Right atrium auricular region (tissue), 2 donors: ENCODE measurements at regions not wholly inside any gene's neighbourhood (a gene's known extent, or its start where the extent isn't known, plus 50 kb on each side); places are given as distances from the start of the nearest gene placed in this dataset.

Source experiments
- DNase-seq: peaks from one replicate; pipeline ENCODE4 v3.0.0-alpha.2; 2019; ENCODE audit warnings: low spot score
- H3K27ac ChIP-seq, 2 donors: fragments of 200-600 bp; sonication (generic); 1 replicate in 1 of 2; 2 replicates in 1 of 2; pipeline ENCODE4 v1.5.1; 2016 to 2019
- H3K27me3 ChIP-seq, 2 donors: fragments of 200-600 bp; sonication (generic); one replicate each; pipeline versions ENCODE4 v1.5.1 to v1.6.0; 2017 to 2019
- H3K36me3 ChIP-seq: fragments of 200-600 bp; sonication (generic); one replicate; pipeline ENCODE4 v1.5.1; 2016
- H3K4me1 ChIP-seq, 2 donors: fragments of 200-600 bp; sonication (generic); one replicate each; pipeline versions ENCODE4 v1.5.1 to v1.6.0; 2017 to 2019
- H3K4me3 ChIP-seq, 2 donors: fragments of 200-600 bp; sonication (generic); 1 replicate in 1 of 2; 2 replicates in 1 of 2; pipeline ENCODE4 v1.5.1; 2017 to 2019; ENCODE audit warnings: mild to moderate bottlenecking in 1 of 2, moderate library complexity in 1 of 2
- H3K9me3 ChIP-seq, 2 donors: fragments of 200-600 bp; sonication (generic); one replicate each; pipeline ENCODE4 v1.5.1; 2019
- TF ChIP-seq, protein P1 (sequence below), 2 donors: fragments of 200-600 bp; sonication (generic); IDR thresholded peaks; one replicate each; pipeline ENCODE4 v1.5.1; 2019; ENCODE audit warnings: antibody characterized with exemption in 2 of 2

DNA sequence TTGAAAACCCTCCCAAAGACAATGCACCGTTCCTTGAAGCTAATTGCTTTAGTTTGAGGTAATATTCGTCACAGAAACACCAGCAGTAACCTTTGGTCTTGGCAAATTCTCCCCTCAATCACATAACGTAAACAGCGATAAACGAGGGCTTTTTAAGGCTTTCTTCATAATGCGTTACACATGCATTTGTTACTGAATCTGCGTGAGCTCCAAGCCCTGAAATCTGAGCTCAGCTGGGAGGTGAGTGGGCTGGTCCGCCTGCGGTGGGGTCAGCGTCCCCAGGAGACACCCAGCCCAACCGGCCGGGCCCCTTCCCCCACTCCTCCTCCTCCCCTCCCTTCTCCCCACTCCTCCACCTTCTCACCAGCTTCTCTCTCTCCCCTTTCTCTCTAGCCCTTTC lies 91.1 kb downstream of the BARX1 start:
- Histone ChIP-seq H3K27me3 (peaks cover 0 to 6% of the 10 kb centered on the region in 2 donors), H3K4me1 (peaks cover 0 to 5% of the 10 kb centered on the region in 2 donors), H3K9me3 (no peaks in the 10 kb centered on the region), H3K4me3 (no peak overlapping the region), H3K36me3 (no peaks in the 10 kb centered on the region), H3K27ac (no peak overlapping the region)
- DNase-seq = no peak
- TF ChIP-seq, protein P1, sequence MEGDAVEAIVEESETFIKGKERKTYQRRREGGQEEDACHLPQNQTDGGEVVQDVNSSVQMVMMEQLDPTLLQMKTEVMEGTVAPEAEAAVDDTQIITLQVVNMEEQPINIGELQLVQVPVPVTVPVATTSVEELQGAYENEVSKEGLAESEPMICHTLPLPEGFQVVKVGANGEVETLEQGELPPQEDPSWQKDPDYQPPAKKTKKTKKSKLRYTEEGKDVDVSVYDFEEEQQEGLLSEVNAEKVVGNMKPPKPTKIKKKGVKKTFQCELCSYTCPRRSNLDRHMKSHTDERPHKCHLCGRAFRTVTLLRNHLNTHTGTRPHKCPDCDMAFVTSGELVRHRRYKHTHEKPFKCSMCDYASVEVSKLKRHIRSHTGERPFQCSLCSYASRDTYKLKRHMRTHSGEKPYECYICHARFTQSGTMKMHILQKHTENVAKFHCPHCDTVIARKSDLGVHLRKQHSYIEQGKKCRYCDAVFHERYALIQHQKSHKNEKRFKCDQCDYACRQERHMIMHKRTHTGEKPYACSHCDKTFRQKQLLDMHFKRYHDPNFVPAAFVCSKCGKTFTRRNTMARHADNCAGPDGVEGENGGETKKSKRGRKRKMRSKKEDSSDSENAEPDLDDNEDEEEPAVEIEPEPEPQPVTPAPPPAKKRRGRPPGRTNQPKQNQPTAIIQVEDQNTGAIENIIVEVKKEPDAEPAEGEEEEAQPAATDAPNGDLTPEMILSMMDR (IDR thresholded peaks at IDR 0.05) = no peak

DNA sequence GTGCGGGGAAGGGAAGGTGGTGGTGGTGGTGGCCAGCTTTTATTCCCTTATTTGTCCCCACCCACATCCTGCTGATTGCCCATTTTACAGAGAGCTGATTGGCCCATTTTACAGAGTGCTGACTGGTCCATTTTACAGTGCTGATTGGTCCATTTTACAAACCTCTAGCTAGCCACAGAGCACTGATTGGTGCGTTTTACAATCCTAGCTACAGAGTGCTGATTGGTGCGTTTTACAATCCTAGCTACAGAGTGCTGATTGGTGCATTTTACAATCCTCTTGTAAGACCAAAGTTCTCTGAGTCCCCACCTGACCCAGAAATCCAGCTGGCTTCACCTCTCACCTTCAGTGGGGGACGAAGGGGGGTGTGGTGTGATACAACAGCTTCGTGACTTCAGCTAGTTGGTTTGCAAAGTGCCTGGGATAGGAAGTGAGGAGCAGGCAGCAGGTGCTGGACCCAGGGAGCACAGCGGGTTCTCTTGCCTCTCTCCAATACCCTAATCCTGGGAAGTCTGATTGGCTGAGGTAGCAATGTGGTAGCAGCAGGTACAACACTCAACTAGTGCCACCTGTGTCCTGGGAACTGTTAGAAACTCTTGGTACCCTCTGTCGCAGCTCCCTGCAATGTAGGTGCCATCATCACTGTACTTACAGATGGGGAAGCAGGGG lies 92.1 kb downstream of the BARX1 start:
- Histone ChIP-seq H3K36me3 (no peaks in the 10 kb centered on the region), H3K4me1 (peaks cover 0 to 5% of the 10 kb centered on the region in 2 donors), H3K9me3 (no peaks in the 10 kb centered on the region), H3K27me3 (peaks cover 0 to 6% of the 10 kb centered on the region in 2 donors), H3K27ac (no peak overlapping the region), H3K4me3 (no peak overlapping the region)
- no peak for DNase-seq
- TF ChIP-seq, protein P1 (IDR thresholded peaks at IDR 0.05) = no peak

DNA sequence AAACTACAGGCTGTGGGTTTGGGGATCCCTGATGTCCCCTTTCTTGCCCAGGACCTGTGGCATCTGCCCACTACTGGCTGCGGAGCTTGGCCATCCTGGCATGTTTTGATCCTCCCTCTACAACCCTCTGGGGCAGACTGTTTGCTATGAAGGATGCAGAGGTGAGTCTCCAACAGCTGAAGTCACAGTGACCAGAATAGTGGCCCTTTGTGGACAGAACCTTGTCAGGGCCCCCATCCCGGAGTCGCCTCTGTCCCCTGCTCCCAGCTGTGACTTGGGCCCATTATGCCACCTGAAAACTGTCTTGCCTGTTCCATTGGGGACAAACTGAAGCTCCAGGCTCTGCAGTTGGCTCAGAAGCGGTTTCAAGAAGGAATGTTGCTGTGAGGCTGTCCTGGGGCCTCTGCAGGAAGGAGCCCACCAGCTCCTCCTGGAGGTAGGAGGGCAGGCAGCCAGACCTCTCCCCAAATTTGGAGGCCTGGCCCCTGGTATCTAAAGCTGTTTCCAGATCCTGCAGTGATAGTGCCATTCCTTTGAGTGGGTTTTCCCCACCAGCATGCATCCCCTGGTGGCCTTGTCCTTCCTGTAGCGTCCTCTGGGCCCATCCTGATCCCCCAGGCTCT lies 93.3 kb downstream of the BARX1 start:
- peaks cover 0 to 6% of the 10 kb centered on the region in 2 donors for H3K27me3 ChIP-seq
- DNase-seq = no peak

DNA sequence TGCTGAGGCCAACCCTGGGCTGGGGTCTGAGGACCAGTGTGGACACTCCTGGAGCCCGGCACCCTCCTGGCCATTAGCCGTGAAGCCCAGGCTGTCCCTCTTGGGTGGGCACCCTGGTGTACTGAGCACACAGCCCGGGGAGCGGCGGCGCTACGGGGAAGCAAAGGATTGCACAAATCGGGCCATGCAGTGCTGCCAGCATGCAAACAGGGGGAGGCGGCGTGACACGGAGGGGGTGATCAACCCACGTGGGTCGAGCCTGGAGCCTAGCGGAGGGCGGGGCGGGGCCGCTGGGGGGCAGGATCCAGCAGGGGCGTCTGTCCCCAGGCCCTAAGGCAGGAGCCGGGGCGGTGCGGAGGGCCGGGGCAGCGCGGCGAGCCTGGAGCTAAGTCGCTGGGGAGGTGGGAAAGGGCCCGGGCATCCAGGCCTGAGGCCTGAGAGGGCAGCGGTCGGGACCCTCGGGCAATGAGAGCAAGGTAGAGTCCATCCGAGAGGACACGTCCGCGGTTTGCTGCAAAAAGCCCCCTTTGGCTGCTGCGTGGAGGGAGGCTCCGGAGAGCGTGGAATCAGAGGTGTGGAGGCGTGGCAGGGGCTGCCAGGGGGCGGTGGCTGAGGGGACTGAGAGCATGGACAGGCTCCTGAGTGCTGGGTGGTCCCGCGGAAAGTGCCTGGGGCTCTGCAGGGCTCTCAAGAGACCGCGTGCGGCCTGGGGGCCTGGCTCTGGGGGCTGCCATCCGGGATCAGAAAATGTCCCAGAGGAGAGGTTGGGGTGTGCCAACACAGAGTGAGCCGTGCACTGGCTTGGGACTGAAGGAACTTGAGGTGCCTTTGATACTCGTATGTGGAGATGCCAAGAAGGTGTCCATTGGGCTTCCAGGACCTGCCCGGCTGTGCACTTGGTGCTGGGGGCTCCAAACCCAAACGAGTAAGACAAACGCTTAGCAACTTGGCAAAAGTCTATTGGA lies 94.2 kb downstream of the BARX1 start:
- Histone ChIP-seq H3K4me3 (peak overlapping the region in 1 of 2 donors; percentile 19), H3K36me3 (no peaks in the 10 kb centered on the region), H3K27me3 (peaks cover 0 to 6% of the 10 kb centered on the region in 2 donors), H3K27ac (no peak overlapping the region), H3K9me3 (no peaks in the 10 kb centered on the region), H3K4me1 (peaks cover 0 to 5% of the 10 kb centered on the region in 2 donors)
- DNase-seq = no peak
- TF ChIP-seq, protein P1 (IDR thresholded peaks at IDR 0.05) = no peak

More for the DNA sequence above, 93.3 kb downstream of the BARX1 start:
- Histone ChIP-seq H3K4me1 (peaks cover 0 to 5% of the 10 kb centered on the region in 2 donors), H3K9me3 (no peaks in the 10 kb centered on the region), H3K4me3 (no peak overlapping the region), H3K36me3 (no peaks in the 10 kb centered on the region), H3K27ac (no peak overlapping the region)
- TF ChIP-seq, protein P1 (IDR thresholded peaks at IDR 0.05) = no peak

DNA sequence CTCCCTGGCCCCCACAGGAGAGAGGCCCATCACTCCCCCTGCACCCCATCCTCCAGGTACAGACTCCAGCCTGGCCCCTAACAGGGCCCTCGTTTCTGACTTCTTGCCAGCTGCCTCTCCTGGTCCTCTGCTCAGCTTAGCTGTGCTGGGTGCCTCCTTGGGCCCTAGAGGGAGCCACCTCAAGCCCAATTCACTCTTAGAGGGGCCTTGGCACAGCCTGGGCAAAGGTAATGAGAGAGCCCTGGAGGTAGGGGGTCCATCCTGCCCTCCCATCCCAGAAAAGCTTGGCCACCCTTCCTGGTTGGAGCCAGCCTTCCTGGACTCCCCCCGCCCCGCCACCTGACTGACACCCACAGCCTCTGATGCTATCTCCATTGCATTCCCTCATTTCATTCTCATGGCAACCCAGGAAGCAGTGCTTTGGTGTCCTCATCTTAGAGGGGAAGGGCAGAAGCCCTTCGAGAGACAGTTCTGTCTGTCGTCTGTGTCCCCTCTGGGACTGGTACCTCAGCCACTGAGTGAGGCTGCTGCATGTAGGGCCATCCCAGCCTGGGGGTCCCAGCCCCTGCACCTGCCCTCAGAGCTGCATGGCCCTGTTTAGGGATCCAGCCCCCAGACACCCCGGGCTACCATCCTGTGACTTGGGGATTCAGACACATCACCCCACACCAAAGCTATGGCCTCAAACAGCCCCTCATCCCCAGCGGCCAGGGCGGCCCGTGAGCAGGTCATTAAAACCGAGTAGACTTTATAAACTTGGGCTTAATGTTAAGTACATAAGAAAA lies 95.5 kb downstream of the BARX1 start:
- DNase-seq = no peak
- TF ChIP-seq, protein P1 (IDR thresholded peaks at IDR 0.05) = no peak
- Histone ChIP-seq H3K4me3 (no peak overlapping the region), H3K27me3 (peaks cover 0 to 6% of the 10 kb centered on the region in 2 donors), H3K27ac (no peak overlapping the region), H3K4me1 (peaks cover 0 to 5% of the 10 kb centered on the region in 2 donors), H3K36me3 (no peaks in the 10 kb centered on the region), H3K9me3 (no peaks in the 10 kb centered on the region)
